ENCODE measurements at regions not wholly inside any gene's neighbourhood (a gene's known extent, or its start where the extent isn't known, plus 50 kb on each side); places are given as distances from the start of the nearest gene placed in this dataset.

- TF ChIP-seq ESRRA (IDR thresholded peaks at IDR 0.05; ENCODE audit: low read length), result no peak
- no peak for TF ChIP-seq POLR2A (IDR thresholded peaks at IDR 0.05; ENCODE audit: low read depth, low read length)
- TF ChIP-seq RFX5 (IDR thresholded peaks at IDR 0.05; ENCODE audit: low read depth, low read length), result no peak
- TF ChIP-seq CBX3 (IDR thresholded peaks at IDR 0.05; ENCODE audit: borderline replicate concordance, low read depth), result no peak
- TF ChIP-seq, protein P1, sequence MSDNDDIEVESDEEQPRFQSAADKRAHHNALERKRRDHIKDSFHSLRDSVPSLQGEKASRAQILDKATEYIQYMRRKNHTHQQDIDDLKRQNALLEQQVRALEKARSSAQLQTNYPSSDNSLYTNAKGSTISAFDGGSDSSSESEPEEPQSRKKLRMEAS (IDR thresholded peaks at IDR 0.05; ENCODE audit: low read depth, low read length), result no peak
- no peak for TF ChIP-seq TCF12 (IDR thresholded peaks at IDR 0.05; ENCODE audit: low read depth, low read length)
- TF ChIP-seq, protein P2, sequence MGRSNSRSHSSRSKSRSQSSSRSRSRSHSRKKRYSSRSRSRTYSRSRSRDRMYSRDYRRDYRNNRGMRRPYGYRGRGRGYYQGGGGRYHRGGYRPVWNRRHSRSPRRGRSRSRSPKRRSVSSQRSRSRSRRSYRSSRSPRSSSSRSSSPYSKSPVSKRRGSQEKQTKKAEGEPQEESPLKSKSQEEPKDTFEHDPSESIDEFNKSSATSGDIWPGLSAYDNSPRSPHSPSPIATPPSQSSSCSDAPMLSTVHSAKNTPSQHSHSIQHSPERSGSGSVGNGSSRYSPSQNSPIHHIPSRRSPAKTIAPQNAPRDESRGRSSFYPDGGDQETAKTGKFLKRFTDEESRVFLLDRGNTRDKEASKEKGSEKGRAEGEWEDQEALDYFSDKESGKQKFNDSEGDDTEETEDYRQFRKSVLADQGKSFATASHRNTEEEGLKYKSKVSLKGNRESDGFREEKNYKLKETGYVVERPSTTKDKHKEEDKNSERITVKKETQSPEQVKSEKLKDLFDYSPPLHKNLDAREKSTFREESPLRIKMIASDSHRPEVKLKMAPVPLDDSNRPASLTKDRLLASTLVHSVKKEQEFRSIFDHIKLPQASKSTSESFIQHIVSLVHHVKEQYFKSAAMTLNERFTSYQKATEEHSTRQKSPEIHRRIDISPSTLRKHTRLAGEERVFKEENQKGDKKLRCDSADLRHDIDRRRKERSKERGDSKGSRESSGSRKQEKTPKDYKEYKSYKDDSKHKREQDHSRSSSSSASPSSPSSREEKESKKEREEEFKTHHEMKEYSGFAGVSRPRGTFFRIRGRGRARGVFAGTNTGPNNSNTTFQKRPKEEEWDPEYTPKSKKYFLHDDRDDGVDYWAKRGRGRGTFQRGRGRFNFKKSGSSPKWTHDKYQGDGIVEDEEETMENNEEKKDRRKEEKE (IDR thresholded peaks at IDR 0.05), result no peak
- no peak for TF ChIP-seq EP300 (IDR thresholded peaks at IDR 0.05; ENCODE audit: borderline replicate concordance in 1 of 2, control insufficient read depth in 1 of 2, low read depth in 2 of 2, low read length in 2 of 2)
- no peak for TF ChIP-seq NR2C1 (IDR thresholded peaks at IDR 0.05)
- TF ChIP-seq HDAC2 (IDR thresholded peaks at IDR 0.05), result no peak
- no peak for TF ChIP-seq BCL3 (IDR thresholded peaks at IDR 0.05; ENCODE audit: borderline replicate concordance, insufficient read depth, low read depth, low read length, poor library complexity, severe bottlenecking)
- TF ChIP-seq REST (IDR thresholded peaks at IDR 0.05; ENCODE audit: low read depth, low read length), result no peak
- TF ChIP-seq EED (IDR thresholded peaks at IDR 0.05; ENCODE audit: low read depth), result no peak
These were observed 89.9 kb downstream of the FTHL17 start for GRCh38 chrX:30981968-30982367.
